HCT116 (cell line): ENCODE measurements at regions not wholly inside any gene's neighbourhood (a gene's known extent, or its start where the extent isn't known, plus 50 kb on each side); places are given as distances from the start of the nearest gene placed in this dataset.

Experiments
- CBX3 ChIP-seq: IDR thresholded peaks from 2 replicates; pipeline ENCODE4 v1.6.1; 2012; ENCODE audit warnings: low read depth
- CEBPB ChIP-seq: IDR thresholded peaks from 2 replicates; pipeline ENCODE4 v1.6.1; 2012; ENCODE audit warnings: low read depth
- CTCF ChIP-seq, 3 experiments: fragments of 200-600 bp in 1 of 3; sonication (generic) in 1 of 3; IDR thresholded peaks in 2 of 3; conservative IDR thresholded peaks in 1 of 3; 2 replicates each; pipeline ENCODE4 v1.5.1; 2012 to 2017; ENCODE audit warnings: low read depth in 2 of 3, low read length in 2 of 3, antibody characterized with exemption in 1 of 3, borderline replicate concordance in 1 of 3, control low read depth in 1 of 3, mild to moderate bottlenecking in 1 of 3, mixed read lengths in 1 of 3, mixed run types in 1 of 3, moderate library complexity in 1 of 3; ENCODE audit not compliant: insufficient read depth in 1 of 3
- EGR1 ChIP-seq: IDR thresholded peaks from 2 replicates; pipeline ENCODE4 v1.6.1; 2012; ENCODE audit warnings: low read depth
- ELF1 ChIP-seq: IDR thresholded peaks from 2 replicates; pipeline ENCODE4 v1.6.1; 2012; ENCODE audit warnings: low read depth, borderline replicate concordance
- EZH2 ChIP-seq: fragments of 200-600 bp; sonication (generic); IDR thresholded peaks from 2 replicates; pipeline ENCODE4 v1.6.1; 2017; ENCODE audit warnings: antibody characterized with exemption, mixed run types
- POLR2A ChIP-seq: IDR thresholded peaks from 2 replicates; pipeline ENCODE4 v1.7.0; 2011; ENCODE audit warnings: borderline replicate concordance; ENCODE audit not compliant: insufficient read depth, insufficient read length; ENCODE audit errors: extremely low read depth
- POLR2AphosphoS5 ChIP-seq: IDR thresholded peaks from 2 replicates; pipeline ENCODE4 v1.6.1; 2011; ENCODE audit warnings: mild to moderate bottlenecking, low read depth, low read length, moderate library complexity
- TF ChIP-seq, protein P1 (sequence below): IDR thresholded peaks from 2 replicates; pipeline ENCODE4 v1.6.1; 2012; ENCODE audit warnings: low read depth
- TF ChIP-seq, protein P2 (sequence below): IDR thresholded peaks from 2 replicates; pipeline ENCODE4 v1.6.1; 2012

GRCh38 chr4:115780835-115781234 lies 667.4 kb upstream of the NDST4 start:
- no peak for TF ChIP-seq CTCF (IDR thresholded peaks at IDR 0.05 in 2 of 3, conservative IDR thresholded peaks at IDR 0.05 in 1 of 3; ENCODE audit: borderline replicate concordance in 1 of 3, insufficient read depth in 1 of 3, low read depth in 2 of 3, low read length in 2 of 3)
- no peak for TF ChIP-seq EZH2
- TF ChIP-seq POLR2AphosphoS5, result no peak
- TF ChIP-seq CBX3, result no peak
- no peak for TF ChIP-seq POLR2A
- no peak for TF ChIP-seq ELF1
- TF ChIP-seq, protein P1, sequence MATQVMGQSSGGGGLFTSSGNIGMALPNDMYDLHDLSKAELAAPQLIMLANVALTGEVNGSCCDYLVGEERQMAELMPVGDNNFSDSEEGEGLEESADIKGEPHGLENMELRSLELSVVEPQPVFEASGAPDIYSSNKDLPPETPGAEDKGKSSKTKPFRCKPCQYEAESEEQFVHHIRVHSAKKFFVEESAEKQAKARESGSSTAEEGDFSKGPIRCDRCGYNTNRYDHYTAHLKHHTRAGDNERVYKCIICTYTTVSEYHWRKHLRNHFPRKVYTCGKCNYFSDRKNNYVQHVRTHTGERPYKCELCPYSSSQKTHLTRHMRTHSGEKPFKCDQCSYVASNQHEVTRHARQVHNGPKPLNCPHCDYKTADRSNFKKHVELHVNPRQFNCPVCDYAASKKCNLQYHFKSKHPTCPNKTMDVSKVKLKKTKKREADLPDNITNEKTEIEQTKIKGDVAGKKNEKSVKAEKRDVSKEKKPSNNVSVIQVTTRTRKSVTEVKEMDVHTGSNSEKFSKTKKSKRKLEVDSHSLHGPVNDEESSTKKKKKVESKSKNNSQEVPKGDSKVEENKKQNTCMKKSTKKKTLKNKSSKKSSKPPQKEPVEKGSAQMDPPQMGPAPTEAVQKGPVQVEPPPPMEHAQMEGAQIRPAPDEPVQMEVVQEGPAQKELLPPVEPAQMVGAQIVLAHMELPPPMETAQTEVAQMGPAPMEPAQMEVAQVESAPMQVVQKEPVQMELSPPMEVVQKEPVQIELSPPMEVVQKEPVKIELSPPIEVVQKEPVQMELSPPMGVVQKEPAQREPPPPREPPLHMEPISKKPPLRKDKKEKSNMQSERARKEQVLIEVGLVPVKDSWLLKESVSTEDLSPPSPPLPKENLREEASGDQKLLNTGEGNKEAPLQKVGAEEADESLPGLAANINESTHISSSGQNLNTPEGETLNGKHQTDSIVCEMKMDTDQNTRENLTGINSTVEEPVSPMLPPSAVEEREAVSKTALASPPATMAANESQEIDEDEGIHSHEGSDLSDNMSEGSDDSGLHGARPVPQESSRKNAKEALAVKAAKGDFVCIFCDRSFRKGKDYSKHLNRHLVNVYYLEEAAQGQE, result no peak
- no peak for TF ChIP-seq CEBPB
- TF ChIP-seq, protein P2, sequence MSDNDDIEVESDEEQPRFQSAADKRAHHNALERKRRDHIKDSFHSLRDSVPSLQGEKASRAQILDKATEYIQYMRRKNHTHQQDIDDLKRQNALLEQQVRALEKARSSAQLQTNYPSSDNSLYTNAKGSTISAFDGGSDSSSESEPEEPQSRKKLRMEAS, result no peak
- TF ChIP-seq EGR1, result no peak
